Activated naive CD8-positive, alpha-beta T cell treated with anti-CD3 and anti-CD28 coated beads, Interleukin-2, amount 50 U/mL, for 16 hours (primary cell): ENCODE measurements at regions not wholly inside any gene's neighbourhood (a gene's known extent, or its start where the extent isn't known, plus 50 kb on each side); places are given as distances from the start of the nearest gene placed in this dataset.
"Not testable (repeated sequence)": the region's sequence is repeated elsewhere in the genome, so short reads cannot be mapped to it uniquely, and the experiment has no call there.

Experiments used
- DNase-seq: peaks from one replicate; pipeline ENCODE4 v3.0.0-alpha.2; 2020; ENCODE audit warnings: low read depth, low spot score

DNA sequence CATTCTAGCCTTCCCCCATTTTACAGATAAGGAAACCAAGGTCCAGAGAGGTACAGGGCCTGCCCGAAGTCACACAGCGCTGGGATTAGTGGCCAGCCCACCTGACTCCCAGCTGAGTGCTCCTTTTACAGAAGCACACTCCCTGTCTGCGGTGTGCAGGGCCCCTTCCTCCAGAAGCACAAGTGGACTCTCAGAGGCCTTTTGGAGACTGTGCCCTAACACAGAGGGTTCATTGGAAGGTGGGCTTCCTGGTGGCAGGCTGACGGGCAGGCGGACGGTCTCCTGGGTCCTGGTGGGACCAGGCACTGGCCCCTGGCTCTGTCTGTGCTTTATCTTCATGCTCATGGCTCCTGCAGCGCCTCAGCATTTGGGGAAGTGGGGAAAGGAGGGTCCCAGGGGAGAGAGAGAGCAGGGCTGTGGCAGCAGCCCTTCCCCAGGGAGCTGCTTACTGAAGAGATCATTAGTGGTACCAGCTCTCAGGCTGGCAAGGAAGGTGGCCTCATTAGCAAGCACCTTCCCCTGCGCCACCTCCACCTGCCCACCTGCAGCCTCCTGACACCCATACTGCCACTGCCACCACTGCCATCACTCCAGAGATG lies 83.1 kb upstream of the GOLGA6L4 start:
- DNase-seq, result not testable (repeated sequence)

DNA sequence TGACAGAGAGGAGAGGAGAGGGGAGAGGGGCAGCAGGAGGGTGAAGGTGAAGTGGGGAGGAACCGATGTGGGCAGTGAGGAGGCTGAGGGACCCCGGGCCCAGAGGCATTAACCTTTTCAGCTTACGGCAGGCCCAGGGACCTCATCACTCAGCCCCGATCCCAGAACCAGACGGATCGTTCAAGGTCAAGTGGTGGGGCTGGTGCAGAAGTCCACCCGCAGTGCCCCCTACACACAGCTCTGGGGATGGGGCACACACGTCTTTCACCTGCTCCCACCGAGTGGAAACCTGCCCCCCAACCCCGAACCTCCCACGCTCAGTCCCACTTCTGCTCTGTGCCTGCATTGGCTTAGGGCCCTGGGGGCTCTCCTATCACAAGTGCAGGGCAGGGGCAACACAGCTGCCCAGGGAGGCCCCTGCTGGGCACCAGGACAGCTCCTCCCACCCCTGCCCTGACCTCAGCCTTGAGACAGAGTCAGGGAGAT lies 81.9 kb upstream of the GOLGA6L4 start:
- not testable (repeated sequence) for DNase-seq

DNA sequence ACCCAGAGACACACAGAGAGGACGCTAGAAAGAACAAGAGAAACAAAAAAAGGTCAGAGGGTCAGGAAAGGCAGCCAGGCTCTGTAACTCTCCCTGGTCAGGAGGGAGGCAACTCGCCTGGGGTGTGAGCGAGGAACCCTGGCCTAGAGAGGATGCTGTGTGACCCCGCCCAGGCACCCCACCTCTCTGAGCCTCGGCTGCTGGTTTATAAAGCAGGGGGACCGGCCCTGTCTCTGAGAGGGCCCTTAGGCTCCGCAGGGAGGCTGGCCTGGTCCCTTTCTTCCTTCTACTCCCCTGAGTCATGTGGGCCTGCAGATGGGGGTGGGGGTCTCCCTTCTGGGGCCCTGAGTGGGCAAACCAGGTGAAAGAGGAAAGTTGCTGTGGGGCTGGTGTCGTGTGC lies 81.3 kb upstream of the GOLGA6L4 start:
- not testable (repeated sequence) for DNase-seq

DNA sequence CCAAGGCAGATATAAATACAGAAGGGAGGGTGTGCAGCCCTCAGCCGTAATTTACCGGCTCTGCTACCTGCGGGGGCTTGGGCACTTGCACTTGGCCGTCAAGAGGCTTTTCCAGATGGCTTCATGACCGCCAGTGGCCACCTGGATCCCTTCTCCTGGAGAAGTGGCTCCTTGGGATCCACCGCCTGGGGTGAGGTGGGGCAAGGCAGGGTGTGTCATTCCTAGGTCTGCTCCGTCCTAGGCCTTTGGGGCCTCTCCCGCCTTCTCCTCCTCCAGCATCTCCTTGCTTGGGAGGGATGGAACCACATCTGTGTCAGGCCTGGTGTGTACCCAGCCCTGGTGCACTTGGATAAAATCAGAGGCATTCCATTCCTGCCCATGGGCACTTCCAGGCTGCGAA lies 80.8 kb upstream of the GOLGA6L4 start:
- not testable (repeated sequence) for DNase-seq

DNA sequence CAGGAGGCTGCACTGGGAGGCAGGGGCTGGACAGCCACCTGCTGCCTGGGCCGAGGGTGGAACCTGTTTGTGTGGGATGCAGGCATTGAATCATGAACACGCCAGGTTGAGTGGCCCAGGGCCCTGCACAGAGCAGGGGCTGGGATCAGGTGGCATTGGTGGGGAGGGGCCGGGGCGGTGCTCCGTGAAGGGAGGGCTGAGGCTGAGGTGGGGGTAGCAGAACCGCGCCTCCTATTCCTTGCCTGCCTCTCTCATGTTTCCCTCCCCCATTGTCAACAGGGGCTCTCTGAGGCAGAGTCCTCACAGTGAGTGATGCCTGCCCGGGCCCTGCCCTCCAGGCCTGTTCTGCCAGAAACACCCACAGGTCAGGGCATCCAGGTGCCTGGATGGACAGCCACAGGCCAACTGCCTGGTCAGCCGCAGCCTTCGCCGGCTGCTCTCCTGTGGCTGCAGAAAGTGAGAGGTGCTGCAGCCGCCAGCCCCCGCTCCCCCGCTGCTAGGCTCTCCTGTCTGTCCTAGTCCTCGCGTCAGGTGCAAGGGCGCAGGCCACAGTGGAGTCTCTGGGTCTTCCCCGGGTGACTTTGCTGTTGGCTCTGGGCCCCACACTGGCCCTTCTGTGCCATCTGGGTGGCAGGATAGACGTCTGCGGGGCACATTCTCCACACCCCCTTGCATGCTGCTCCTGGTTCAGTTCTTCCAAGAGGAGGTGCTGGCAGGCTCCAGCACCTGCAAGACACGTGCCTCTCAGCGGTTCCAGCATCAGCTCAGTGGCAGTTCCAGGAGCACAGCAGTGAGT lies 79.6 kb upstream of the GOLGA6L4 start:
- DNase-seq, result not testable (repeated sequence)

DNA sequence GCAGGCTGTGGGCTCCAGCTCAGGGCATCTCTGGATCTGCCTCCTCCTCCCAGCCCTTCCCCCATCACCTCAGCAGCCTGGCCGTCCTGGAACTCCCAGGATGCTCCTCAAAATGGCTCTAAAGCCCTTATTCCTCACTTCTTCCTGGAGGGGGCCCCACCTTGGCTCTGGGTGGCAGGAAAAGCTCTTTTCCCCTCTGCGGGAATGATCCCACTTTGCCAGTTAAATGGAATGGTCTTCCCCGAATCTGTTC lies 79.1 kb upstream of the GOLGA6L4 start:
- DNase-seq, result not testable (repeated sequence)

DNA sequence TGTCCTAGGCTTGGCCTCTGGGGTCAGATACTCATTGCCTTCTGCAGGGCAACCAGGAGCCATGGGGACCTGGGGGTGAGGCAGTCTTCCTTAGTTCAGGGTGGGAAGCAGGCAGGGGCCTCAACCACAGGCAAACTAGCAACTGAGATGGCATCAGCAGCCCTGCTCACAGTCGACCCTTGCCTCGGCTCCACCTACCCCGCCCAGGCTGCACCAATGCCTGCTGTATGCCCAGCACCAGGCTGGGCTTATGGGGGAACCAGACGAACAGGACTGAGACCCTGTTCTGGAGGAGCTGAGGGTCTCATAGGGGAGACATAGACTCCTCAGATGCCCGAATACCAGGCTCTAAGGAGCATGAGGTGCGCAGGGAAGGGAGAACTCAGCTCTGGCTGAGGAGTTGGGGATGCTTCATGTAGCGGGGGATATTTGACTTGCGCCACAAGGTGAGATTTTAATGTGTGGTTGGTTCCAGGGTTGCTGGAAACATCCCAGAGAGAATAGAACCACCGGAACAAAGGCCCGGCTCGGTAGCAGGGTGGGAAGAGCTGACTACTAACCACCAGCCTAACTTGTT lies 78.4 kb upstream of the GOLGA6L4 start:
- not testable (repeated sequence) for DNase-seq

DNA sequence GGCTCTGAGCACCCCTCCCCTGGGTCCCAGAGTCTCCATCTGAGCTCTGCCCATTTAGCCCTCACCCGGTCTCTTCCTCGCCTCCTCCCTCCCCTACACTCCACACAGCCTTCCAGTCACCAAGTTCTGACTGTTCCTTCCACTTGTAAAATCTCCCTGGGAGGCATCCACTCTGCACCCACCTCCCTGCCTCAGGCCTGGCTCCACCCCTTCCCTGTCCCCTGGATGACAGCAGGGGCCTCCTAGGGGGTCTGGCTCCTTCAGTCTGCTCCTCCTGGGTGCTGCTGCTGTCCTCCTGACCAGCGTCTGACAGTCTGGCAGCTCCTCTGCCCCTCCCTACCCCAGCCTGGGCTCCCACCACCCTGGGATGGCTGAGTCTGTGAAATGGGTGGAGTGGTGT lies 77.7 kb upstream of the GOLGA6L4 start:
- not testable (repeated sequence) for DNase-seq

DNA sequence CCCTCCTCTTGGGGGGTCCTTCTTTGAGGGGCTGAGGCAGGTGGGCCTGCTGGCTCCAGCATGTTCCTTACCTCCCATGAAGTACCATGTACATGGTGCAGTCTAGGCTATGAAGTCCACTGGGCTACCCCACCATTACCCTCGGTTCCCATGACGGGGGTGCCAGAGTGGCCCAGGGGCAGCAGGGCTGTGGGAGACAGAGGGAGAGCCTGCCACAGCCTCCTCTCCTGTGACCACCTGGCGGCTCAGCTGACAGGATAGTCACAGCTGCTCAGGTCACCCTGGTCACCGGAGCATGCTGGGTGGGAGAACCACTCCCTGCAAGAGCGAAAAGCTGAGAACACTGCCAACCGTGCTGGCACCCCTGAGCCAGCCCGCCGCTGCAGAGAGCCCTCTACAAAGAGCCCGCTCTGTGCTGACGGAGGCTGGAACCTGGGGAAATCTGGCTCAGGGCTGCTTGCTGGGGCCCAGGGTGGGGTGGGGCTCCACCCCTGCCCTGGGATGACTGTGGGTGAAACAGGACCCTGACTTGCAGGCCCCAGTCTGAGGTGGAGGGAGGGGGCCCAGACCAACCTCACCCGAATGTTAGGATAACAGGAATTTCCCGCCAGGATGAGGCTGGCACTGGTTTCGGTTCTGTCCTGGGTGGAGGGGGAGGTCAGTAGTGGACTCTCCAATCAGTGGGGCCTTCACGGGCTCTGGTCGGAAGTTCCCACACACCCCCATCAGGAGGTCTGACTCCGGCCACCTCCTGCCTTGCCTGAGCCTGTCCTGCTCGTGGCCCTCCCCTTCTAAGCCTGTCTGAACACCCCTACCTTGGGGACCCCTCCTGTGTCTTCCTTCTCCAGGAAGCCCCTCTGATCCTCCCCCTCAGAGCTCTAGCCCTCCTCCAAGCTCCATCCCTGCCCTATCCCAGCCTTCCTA lies 76.0 kb upstream of the GOLGA6L4 start:
- not testable (repeated sequence) for DNase-seq

DNA sequence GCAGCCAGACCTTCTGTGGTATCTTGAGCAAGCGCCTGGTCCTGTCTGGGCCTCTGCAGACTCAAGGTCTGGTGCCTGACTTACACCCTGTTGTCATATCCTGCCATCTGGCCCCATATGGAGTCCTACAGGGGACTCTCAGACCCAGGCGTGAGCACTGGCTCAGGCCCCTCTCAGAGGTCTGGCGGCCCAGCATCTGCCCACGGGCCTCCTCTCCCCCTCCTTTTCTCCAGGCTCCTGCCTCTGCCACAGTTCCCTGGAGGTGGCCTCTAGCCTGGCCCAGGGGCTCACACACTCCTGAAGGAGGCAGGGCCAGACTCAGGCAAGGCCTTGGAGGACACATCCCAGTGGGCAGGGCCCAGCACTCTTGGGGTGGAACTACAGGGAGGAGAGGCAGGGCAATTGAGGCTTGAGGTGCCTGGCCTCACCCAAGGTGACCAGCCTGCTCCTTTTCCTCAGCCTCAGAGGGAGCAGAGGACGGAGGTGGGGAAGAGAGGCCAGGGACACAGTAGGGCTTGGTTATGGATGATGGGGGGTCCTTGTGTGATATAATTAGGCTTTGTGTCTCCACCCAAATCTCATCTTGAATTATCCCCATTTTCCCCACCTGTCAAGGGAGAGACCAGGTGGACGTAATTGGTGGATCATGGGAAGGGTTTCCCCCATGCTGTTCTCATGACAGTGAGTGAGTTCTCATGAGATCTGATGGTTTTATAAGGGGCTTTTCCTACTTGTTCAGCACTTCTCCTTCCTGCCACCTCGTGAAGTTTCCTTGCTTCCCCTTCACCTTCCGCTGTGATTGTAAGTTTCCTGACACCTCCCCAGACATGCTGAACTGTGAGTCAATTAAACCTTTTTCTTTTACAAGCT lies 70.9 kb upstream of the GOLGA6L4 start:
- DNase-seq, result not testable (repeated sequence)

DNA sequence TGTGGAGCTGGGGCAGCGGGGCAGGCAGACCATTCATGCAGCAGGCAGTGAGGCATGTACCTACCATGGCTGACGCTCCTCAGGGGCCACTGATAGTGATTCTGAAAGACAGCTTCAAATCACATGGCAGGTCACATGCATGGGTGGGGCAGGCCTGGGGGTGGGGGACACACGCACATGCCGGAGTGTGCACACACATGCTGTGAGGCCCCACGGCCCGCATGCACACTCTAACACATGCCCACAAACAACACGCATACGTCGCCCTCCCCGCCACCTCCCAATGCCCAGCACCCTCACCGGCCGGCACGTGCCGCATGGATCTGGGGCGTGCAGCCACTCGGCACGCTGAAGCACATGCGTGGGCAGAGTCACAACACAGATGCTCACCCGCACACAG lies 65.5 kb upstream of the GOLGA6L4 start:
- not testable (repeated sequence) for DNase-seq

DNA sequence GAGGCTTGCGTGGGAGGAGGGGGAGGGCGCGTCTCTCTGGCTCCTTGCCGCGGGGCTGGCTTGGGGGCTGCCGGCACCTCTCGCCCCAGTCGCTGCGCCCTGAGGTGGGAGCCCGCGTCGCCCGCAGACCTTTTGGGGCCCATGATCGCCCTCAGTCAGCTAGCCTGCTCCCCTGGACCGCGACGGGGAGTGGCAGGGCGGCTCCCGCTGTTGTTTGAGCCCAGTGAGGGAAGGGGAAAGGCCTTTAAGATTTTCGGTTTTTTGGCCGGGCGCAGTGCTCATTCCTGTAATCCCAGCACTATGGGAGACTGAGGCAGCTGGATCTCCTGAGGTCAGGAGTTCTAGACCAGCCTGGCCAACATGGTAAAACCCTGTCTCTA lies 62.4 kb upstream of the GOLGA6L4 start:
- not testable (repeated sequence) for DNase-seq
